AG08396 (cell line): ENCODE measurements at regions not wholly inside any gene's neighbourhood (a gene's known extent, or its start where the extent isn't known, plus 50 kb on each side); places are given as distances from the start of the nearest gene placed in this dataset.
"Not testable (repeated sequence)": the region's sequence is repeated elsewhere in the genome, so short reads cannot be mapped to it uniquely, and the experiment has no call there.

ENCODE experiments used
- DNase-seq: peaks from one replicate; pipeline ENCODE4 v3.0.0; 2012; ENCODE audit warnings: low spot score, mixed read lengths

- DNase-seq, result no peak
These were observed 327.4 kb upstream of the MAP3K7 start for GRCh38 chr6:90914312-90914711.

DNA sequence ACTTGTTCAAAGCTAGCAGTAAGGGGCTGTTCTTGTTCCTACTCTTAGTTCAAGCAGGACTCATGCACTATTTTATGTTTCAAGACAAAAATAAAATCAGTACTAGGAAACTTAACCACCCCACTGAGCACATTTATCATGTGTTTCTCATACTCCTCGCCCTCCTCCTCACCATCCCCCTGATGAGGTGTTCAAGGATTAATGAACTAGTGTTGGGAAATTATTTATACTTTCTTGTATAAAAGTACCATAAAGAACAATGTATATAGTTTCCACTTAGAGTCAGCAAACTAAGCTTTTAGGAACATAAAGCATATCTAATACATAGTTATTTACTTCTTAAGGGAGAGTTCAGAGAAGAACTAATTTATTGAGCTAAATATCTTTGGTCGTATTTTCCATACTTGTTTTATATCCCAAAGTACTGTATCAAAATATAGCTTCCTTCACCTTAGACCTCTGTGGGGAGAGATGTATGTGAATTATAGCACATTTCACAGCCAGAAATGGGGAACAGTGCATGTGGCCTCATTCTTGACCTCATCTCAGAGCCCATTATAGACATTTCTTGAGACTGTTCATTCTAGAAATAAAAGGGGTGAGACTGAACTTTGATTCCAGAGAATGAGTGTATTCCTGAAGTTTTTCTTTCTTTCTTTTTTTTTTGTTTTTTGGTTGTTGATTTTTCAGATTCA, 326.5 kb upstream of the MAP3K7 start:
- no peak for DNase-seq

DNA sequence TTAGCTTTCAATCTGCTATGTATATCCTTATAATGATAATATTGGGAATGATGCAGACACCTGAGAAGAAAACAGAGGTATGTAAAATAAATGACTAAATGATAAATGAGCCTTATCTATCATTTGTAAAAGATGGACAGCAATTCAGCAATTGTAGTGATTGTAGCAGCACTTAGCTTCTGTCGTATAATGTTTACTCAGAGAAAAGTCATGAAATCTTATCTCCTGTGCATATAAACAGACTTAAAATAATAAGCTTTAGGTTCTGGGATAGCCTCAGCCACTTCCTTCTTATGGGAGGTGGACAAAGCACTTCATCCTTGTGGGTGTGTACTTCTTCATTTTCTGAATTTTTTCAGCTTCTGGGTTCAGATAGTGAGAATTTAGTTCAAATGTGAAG, 324.8 kb upstream of the MAP3K7 start:
- DNase-seq, result no peak

DNA sequence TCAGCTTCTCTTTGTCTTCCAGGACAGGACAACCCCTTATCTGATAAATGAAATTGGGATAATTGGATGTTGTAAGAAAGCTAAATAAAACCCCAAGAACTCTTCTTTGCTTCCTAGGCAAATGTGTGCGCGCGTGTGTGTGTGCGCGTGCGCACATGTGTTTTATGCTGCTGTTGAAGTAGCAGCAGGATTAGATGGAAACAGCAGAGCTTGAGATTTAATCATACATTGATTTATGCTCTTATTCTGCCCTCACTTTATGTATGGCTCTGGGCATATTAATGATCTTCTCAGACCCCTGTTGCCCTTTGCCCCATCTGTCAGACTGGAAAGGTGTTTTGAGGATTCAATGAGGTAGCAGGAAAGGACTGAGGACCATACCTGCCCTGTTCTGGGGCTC, 324.0 kb upstream of the MAP3K7 start:
- DNase-seq, result no peak

- no peak for DNase-seq
These were observed 321.2 kb upstream of the MAP3K7 start for GRCh38 chr6:90907931-90908655.

GRCh38 chr6:90905351-90905750, 318.5 kb upstream of the MAP3K7 start:
- DNase-seq, result no peak

GRCh38 chr6:90900034-90900433, 313.2 kb upstream of the MAP3K7 start:
- no peak for DNase-seq

- no peak for DNase-seq
These were observed 311.9 kb upstream of the MAP3K7 start for GRCh38 chr6:90898763-90899162.

DNA sequence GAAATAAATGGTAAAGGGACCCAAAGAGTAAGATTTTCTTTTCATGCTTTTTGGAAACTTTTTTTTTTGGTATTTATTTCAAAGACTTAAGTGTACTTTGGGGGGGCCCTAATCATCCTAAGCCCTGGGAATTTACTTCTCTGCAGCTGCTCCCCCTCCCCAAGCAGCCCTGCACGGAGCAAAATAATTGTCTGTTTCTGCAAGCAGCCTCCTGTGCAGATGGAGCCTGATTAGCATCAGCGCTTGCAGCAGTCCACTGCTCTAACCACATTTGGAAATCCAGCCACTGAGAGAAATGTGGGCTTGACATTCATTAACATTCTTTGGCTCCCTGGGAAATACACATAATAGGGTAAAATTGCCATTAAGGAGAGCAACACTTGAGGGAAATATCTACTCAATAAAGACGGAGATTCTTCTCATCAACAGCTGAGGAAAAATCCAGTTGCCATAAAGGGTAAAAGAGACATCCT, 309.2 kb upstream of the MAP3K7 start:
- no peak for DNase-seq

- no peak for DNase-seq
These were observed 308.6 kb upstream of the MAP3K7 start for GRCh38 chr6:90895299-90896074.

- no peak for DNase-seq
These were observed 307.6 kb upstream of the MAP3K7 start for GRCh38 chr6:90894285-90895130.

DNA sequence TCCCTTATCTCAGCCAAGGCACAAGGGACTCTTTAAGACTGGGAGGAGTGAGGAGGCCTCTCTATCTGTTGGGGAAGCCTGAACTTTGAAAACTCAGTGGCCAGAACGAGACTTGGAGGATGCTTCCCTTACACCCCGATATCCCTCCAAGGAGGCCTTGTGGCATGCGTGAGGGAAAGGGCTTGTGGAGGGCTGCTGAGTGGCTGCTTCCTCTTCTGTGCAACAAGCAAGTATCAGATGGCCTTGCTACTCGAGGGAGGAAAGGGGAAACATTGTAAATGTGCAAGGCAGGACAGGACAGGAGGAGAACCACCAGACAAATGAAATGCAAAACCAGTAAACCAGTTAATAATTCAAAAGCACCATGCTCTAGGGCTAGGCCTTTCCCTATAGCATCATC, 306.5 kb upstream of the MAP3K7 start:
- no peak for DNase-seq

GRCh38 chr6:90892271-90892670, 305.4 kb upstream of the MAP3K7 start:
- no peak for DNase-seq

DNA sequence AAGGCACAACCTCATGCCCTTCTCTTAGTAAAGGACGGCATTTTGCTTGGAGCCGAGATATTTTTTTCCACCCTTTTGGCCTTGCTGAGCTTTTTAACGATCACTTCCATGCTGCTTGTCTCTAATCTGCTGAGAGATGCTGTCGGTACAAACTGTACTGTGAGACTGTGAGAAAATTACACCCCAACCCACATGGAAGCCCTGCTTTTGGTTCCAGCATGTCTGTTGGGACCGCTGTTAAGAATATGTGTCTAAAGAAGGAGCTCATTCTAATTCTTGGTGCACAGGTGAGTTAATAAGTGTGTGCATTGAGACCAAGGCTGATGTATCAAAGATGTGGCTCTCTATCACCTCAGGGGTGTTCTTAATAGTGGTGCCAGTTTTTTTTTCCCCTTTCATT, 304.5 kb upstream of the MAP3K7 start:
- DNase-seq, result no peak

DNA sequence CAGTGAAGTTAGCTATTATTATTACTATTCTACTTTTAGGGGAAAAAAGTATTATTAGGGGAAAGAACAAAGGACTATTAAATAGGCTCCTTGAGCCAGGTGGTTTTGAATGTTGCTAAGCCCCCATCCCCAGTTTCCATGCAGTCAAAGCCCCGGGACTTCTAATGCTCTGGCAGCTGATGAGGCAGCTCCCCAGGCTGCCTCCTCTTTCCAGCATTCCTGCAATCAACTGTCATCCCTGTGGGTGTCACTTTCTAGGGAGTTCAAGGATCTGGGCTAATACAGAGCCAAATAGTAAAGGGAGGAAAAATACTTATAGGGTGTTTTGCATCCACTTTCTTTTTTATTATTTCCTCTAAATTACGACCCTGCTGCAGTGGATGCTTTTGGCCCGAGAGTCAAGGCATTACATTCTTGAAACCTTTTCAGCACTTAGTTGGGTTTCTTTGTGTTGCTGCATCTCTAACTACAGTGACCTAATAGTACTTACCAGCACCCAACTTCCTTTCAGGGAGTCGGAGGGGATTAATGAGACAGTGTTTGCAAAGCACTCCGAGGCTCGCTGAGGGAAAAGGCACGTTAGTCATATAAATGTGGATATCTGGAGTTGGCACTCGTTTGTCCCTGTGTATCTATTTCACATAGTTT, 303.9 kb upstream of the MAP3K7 start:
- DNase-seq, result no peak

GRCh38 chr6:90887764-90888163, 300.9 kb upstream of the MAP3K7 start:
- DNase-seq, result no peak

GRCh38 chr6:90885611-90886056, 298.8 kb upstream of the MAP3K7 start:
- no peak for DNase-seq

GRCh38 chr6:90885137-90885536, 298.3 kb upstream of the MAP3K7 start:
- DNase-seq, result not testable (repeated sequence)

GRCh38 chr6:90877616-90878015, 290.7 kb upstream of the MAP3K7 start:
- no peak for DNase-seq

- no peak for DNase-seq
These were observed 288.1 kb upstream of the MAP3K7 start for GRCh38 chr6:90874931-90875330.

DNA sequence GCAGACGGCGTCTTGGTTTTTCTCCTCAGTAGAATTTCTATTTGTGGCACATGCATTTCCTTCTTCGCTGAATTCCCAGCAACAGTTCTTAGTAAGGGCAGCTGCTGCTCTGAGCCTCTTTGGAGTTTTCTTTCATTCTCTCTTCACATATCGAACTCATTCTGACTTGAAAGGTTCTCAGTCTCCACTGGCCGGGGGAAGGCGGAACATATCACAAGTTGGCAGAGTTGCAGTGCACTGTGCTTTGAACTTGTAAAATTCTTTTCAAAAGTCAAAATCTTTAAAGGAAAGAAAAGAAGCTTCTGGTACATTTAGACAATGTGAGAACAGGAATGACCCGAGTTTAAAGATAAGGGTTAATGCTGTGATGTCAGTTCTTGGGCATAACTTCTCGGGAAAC, 286.1 kb upstream of the MAP3K7 start:
- DNase-seq, result no peak
